HepG2 (cell line): ENCODE measurements at regions not wholly inside any gene's neighbourhood (a gene's known extent, or its start where the extent isn't known, plus 50 kb on each side); places are given as distances from the start of the nearest gene placed in this dataset.

ENCODE experiments used
- CTCF ChIP-seq: sonication (generic); formaldehyde crosslinking; IDR thresholded peaks from 2 replicates; pipeline ENCODE4 v1.5.0; 2020; ENCODE audit warnings: mild to moderate bottlenecking, missing genetic modification reagents, moderate library complexity
- EZH2 ChIP-seq: conservative IDR thresholded peaks from 2 replicates; pipeline ENCODE4 v1.6.1; 2012; ENCODE audit warnings: mild to moderate bottlenecking, low read depth, low read length, moderate library complexity
- HNF1A ChIP-seq, 2 experiments: sonication (generic) in 1 of 2; formaldehyde crosslinking in 1 of 2; IDR thresholded peaks; 2 replicates each; pipeline versions ENCODE4 v1.4.0 to v1.6.1; 2016 to 2020; ENCODE audit warnings: borderline replicate concordance in 1 of 2, low read depth in 1 of 2, mild to moderate bottlenecking in 1 of 2, missing genetic modification reagents in 1 of 2
- MIER2 ChIP-seq: IDR thresholded peaks from 2 replicates; pipeline ENCODE4 v1.6.1; 2016; ENCODE audit warnings: missing biosample characterization, missing genetic modification reagents
- MYNN ChIP-seq: sonication (generic); formaldehyde crosslinking; IDR thresholded peaks from 2 replicates; pipeline ENCODE4 v1.4.0; 2020; ENCODE audit warnings: mild to moderate bottlenecking, low read depth, missing genetic modification reagents
- TRAFD1 ChIP-seq: sonication (generic); formaldehyde crosslinking; IDR thresholded peaks from 2 replicates; pipeline ENCODE4 v1.5.1; 2020; ENCODE audit warnings: missing genetic modification reagents, mild to moderate bottlenecking, borderline replicate concordance
- U2AF2 ChIP-seq: fragments of 200-400 bp; formaldehyde crosslinking; IDR thresholded peaks from 2 replicates; pipeline ENCODE4 v1.6.1; 2017; ENCODE audit warnings: low read depth, mild to moderate bottlenecking, low read length
- ZNF292 ChIP-seq: sonication (generic); formaldehyde crosslinking; IDR thresholded peaks from 2 replicates; pipeline ENCODE4 v1.8.1; 2022; ENCODE audit warnings: mild to moderate bottlenecking, low read depth, missing genetic modification reagents, borderline replicate concordance
- ZNF503 ChIP-seq: sonication (generic); formaldehyde crosslinking; IDR thresholded peaks from 2 replicates; pipeline ENCODE4 v1.4.0; 2020; ENCODE audit warnings: missing genetic modification reagents

GRCh38 chr11:87974797-87975196, 200.4 kb downstream of the RAB38 start:
- TF ChIP-seq EZH2 = no peak
- no peak for TF ChIP-seq CTCF
- TF ChIP-seq HNF1A (IDR thresholded peaks at IDR 0.05; ENCODE audit: low read depth) = no peak
- no peak for TF ChIP-seq HNF1A (CRISPR knock-in tag; IDR thresholded peaks at IDR 0.05; ENCODE audit: borderline replicate concordance)
- no peak for TF ChIP-seq MIER2
- TF ChIP-seq ZNF503 (CRISPR knock-in tag) = no peak
- no peak for TF ChIP-seq U2AF2
- no peak for TF ChIP-seq TRAFD1 (CRISPR knock-in tag)
- no peak for TF ChIP-seq MYNN (CRISPR knock-in tag)
- no peak for TF ChIP-seq ZNF292
